ENCODE measurements at regions not wholly inside any gene's neighbourhood (a gene's known extent, or its start where the extent isn't known, plus 50 kb on each side); places are given as distances from the start of the nearest gene placed in this dataset.

DNA sequence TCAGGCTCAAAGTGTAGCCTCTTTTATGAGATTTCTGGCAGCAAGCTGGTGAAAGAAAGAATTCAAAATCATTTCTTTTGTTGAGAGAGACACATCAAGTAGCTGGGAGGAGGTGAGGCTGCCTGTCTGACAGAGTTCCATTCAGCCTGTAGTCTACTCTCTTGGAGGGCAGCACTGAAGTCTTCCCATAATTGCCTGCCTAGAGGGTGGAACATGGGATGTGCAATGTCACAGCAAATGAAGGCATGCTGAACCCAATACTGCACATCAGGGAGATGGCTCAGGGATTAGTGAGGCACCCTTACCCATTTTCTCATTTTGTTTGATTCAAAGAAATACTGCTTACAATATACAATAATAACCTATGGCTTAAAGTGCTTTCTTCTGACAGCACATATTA, 475.7 kb downstream of the TMEM232 start:
- H3K4me2 ChIP-seq = no peak overlapping the region
- TF ChIP-seq CBX2 (IDR thresholded peaks at IDR 0.05; ENCODE audit: borderline replicate concordance, low read depth) = no peak
- H3K9me3 ChIP-seq = no peaks in the 10 kb centered on the region
- ChIA-PET POLR2A (no interaction called here), CTCF (no interaction called here)
- no peak for ATAC-seq
- DNase-seq (ENCODE audit: low read depth in 1 of 2, low spot score in 1 of 2) = no peak
- FAIRE-seq = no peak
- no peak overlapping the region for H3K4me3 ChIP-seq
- no peaks in the 10 kb centered on the region for H3K4me1 ChIP-seq
- no peak overlapping the region for H3K27ac ChIP-seq

DNA sequence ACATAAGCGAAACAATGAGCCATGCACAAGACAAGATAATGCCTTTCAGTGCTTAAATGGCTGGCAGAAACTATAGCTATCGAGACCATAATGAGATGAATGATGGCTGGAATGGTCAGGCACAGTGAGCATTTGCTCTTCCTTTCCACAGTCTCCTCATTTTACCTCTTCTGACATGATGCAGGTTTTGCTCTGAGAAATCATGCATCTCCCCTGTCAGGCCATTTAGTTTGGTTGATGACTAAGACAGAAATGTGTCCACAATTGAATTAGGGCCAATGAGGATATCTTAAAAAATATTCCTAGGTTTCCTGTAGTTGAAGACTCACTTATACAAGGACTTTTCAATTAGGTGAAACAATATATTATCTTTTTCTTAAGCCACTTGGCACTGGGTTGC, 475.1 kb downstream of the TMEM232 start:
- Histone ChIP-seq H3K4me1 (no peaks in the 10 kb centered on the region), H3K27ac (no peak overlapping the region), H3K9me3 (no peaks in the 10 kb centered on the region), H3K4me3 (no peak overlapping the region), H3K4me2 (no peak overlapping the region)
- TF ChIP-seq MYC (IDR thresholded peaks at IDR 0.05; ENCODE audit: borderline replicate concordance, low read length) (no peak), TFCP2L1 (CRISPR knock-in tag; IDR thresholded peaks at IDR 0.05) (no peak), RFX5 (IDR thresholded peaks at IDR 0.05) (no peak), TP53 (CRISPR knock-in tag; IDR thresholded peaks at IDR 0.05) (no peak)
- TF ChIP-seq, protein P1, sequence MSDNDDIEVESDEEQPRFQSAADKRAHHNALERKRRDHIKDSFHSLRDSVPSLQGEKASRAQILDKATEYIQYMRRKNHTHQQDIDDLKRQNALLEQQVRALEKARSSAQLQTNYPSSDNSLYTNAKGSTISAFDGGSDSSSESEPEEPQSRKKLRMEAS (IDR thresholded peaks at IDR 0.05) = no peak
- no peak for ATAC-seq
- ChIA-PET CTCF (no interaction called here), POLR2A (no interaction called here)
- no peak for DNase-seq (ENCODE audit: low read depth in 1 of 2, low spot score in 1 of 2)
- 2% methylated on average over 2 of the region's 2 CpGs for WGBS (ENCODE audit: missing lambda C conversion rate)
- no peak for FAIRE-seq

GRCh38 chr5:110255194-110255593, 471.3 kb downstream of the TMEM232 start:
- Histone ChIP-seq H3K4me2 (no peak overlapping the region), H3K9me3 (no peaks in the 10 kb centered on the region), H3K4me1 (no peaks in the 10 kb centered on the region), H3K27ac (no peak overlapping the region), H3K4me3 (no peak overlapping the region)
- no peak for DNase-seq (ENCODE audit: low read depth in 1 of 2, low spot score in 1 of 2)
- 14% methylated on average over 1 of the region's 1 CpG for WGBS (ENCODE audit: missing lambda C conversion rate)
- no peak for TF ChIP-seq GATA3 (IDR thresholded peaks at IDR 0.05; ENCODE audit: borderline replicate concordance)
- TF ChIP-seq, protein P2, sequence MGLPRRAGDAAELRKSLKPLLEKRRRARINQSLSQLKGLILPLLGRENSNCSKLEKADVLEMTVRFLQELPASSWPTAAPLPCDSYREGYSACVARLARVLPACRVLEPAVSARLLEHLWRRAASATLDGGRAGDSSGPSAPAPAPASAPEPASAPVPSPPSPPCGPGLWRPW (IDR thresholded peaks at IDR 0.05) = no peak
- TF ChIP-seq MAFK (IDR thresholded peaks at IDR 0.05; ENCODE audit: partially characterized antibody) = no peak
- TF ChIP-seq SMC3 (IDR thresholded peaks at IDR 0.05) = no peak
- TF ChIP-seq PBX3 (IDR thresholded peaks at IDR 0.05) = no peak
- TF ChIP-seq EP300 (IDR thresholded peaks at IDR 0.05) = no peak
- no peak for TF ChIP-seq CHD4 (IDR thresholded peaks at IDR 0.05; ENCODE audit: borderline replicate concordance)
- TF ChIP-seq TFCP2L1 (CRISPR knock-in tag; IDR thresholded peaks at IDR 0.05) = no peak
- no peak for TF ChIP-seq HOXB5 (CRISPR knock-in tag; IDR thresholded peaks at IDR 0.05)
- TF ChIP-seq POLR2AphosphoS2 (conservative IDR thresholded peaks at IDR 0.05; ENCODE audit: low read length) = no peak
- TF ChIP-seq RCOR1 (IDR thresholded peaks at IDR 0.05; ENCODE audit: low read depth, low read length) = no peak
- no peak for TF ChIP-seq CEBPB (IDR thresholded peaks at IDR 0.05)
- TF ChIP-seq, protein P1 (IDR thresholded peaks at IDR 0.05) = no peak
- TF ChIP-seq, protein P3, sequence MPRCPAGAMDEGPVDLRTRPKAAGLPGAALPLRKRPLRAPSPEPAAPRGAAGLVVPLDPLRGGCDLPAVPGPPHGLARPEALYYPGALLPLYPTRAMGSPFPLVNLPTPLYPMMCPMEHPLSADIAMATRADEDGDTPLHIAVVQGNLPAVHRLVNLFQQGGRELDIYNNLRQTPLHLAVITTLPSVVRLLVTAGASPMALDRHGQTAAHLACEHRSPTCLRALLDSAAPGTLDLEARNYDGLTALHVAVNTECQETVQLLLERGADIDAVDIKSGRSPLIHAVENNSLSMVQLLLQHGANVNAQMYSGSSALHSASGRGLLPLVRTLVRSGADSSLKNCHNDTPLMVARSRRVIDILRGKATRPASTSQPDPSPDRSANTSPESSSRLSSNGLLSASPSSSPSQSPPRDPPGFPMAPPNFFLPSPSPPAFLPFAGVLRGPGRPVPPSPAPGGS (IDR thresholded peaks at IDR 0.05) = no peak
- TF ChIP-seq CHD2 (IDR thresholded peaks at IDR 0.05; ENCODE audit: low read length, partially characterized antibody) = no peak
- no peak for TF ChIP-seq RNF2 (IDR thresholded peaks at IDR 0.05; ENCODE audit: borderline replicate concordance, low read depth)
- TF ChIP-seq EHF (CRISPR knock-in tag; IDR thresholded peaks at IDR 0.05) = no peak
- TF ChIP-seq CBX2 (IDR thresholded peaks at IDR 0.05; ENCODE audit: borderline replicate concordance, low read depth) = no peak
- TF ChIP-seq ZC3H11A (IDR thresholded peaks at IDR 0.05) = no peak
- TF ChIP-seq NR3C1 (IDR thresholded peaks at IDR 0.05) = no peak
- ChIA-PET CTCF (interaction anchor here (1.0 kb wide), 1 partner anchor 8 kb away, joined by 3 read pairs; no protein-coding TSS in a partner anchor), POLR2A (no interaction called here)
- no peak for FAIRE-seq
- no peak for ATAC-seq
